ENCODE measurements at regions not wholly inside any gene's neighbourhood (a gene's known extent, or its start where the extent isn't known, plus 50 kb on each side); places are given as distances from the start of the nearest gene placed in this dataset.

- Histone ChIP-seq H3K4me2 (no peak overlapping the region), H3K4me1 (ENCODE audit: insufficient read depth) (no peaks in the 10 kb centered on the region), H3K4me3 (no peak overlapping the region), H3K27ac (no peak overlapping the region), H4K20me1 (ENCODE audit: insufficient read depth, poor library complexity, severe bottlenecking) (no peaks in the 10 kb centered on the region), H3K36me3 (replicated peaks; ENCODE audit: insufficient read depth, low read depth) (no peaks in the 10 kb centered on the region), H3K9me3 (ENCODE audit: low read depth) (no peaks in the 10 kb centered on the region), H3K9me2 (replicated peaks; ENCODE audit: insufficient read depth) (no peaks in the 10 kb centered on the region), H3K27me3 (no peaks in the 10 kb centered on the region), H2AFZ (no peak overlapping the region), H3K79me2 (no peaks in the 10 kb centered on the region)
- DNase-seq (ENCODE audit: low spot score): no peak
- TF ChIP-seq CTCF (IDR thresholded peaks at IDR 0.05; ENCODE audit: poor library complexity) (no peak), EZH2 (IDR thresholded peaks at IDR 0.05; ENCODE audit: borderline replicate concordance) (no peak)
- 92% methylated on average over 4 of the region's 4 CpGs for WGBS (ENCODE audit: low lambda C conversion rate, missing lambda C conversion rate)
Observed at GRCh38 chr13:87827479-87827878, 156.3 kb downstream of the SLITRK5 start.

GRCh38 chr13:87837522-87837921 is 166.4 kb downstream of the SLITRK5 start:
- Histone ChIP-seq H3K4me1 (ENCODE audit: insufficient read depth) (no peaks in the 10 kb centered on the region), H3K9me2 (replicated peaks; ENCODE audit: insufficient read depth) (no peaks in the 10 kb centered on the region), H3K4me3 (no peak overlapping the region), H3K27me3 (no peaks in the 10 kb centered on the region), H3K4me2 (no peak overlapping the region), H3K79me2 (no peaks in the 10 kb centered on the region), H4K20me1 (ENCODE audit: insufficient read depth, poor library complexity, severe bottlenecking) (no peaks in the 10 kb centered on the region), H2AFZ (no peak overlapping the region), H3K9me3 (ENCODE audit: low read depth) (no peaks in the 10 kb centered on the region), H3K36me3 (replicated peaks; ENCODE audit: insufficient read depth, low read depth) (no peaks in the 10 kb centered on the region), H3K27ac (no peak overlapping the region)
- DNase-seq (ENCODE audit: low spot score): no peak
- 85% methylated on average over 1 of the region's 1 CpG for WGBS (ENCODE audit: low lambda C conversion rate, missing lambda C conversion rate)
- TF ChIP-seq EZH2phosphoT487 (IDR thresholded peaks at IDR 0.05; ENCODE audit: low read depth, severe bottlenecking, unreplicated experiment) (no peak), CTCF (IDR thresholded peaks at IDR 0.05; ENCODE audit: poor library complexity) (no peak), EZH2 (IDR thresholded peaks at IDR 0.05; ENCODE audit: borderline replicate concordance) (no peak)

GRCh38 chr13:87837946-87838345 is 166.8 kb downstream of the SLITRK5 start:
- Histone ChIP-seq H3K36me3 (replicated peaks; ENCODE audit: insufficient read depth, low read depth) (no peaks in the 10 kb centered on the region), H3K4me3 (no peak overlapping the region), H2AFZ (no peak overlapping the region), H3K79me2 (no peaks in the 10 kb centered on the region), H4K20me1 (ENCODE audit: insufficient read depth, poor library complexity, severe bottlenecking) (no peaks in the 10 kb centered on the region), H3K27ac (no peak overlapping the region), H3K27me3 (no peaks in the 10 kb centered on the region), H3K9me2 (replicated peaks; ENCODE audit: insufficient read depth) (no peaks in the 10 kb centered on the region), H3K4me1 (ENCODE audit: insufficient read depth) (no peaks in the 10 kb centered on the region), H3K9me3 (ENCODE audit: low read depth) (no peaks in the 10 kb centered on the region), H3K4me2 (no peak overlapping the region)
- TF ChIP-seq CTCF (IDR thresholded peaks at IDR 0.05; ENCODE audit: poor library complexity) (no peak), EZH2 (IDR thresholded peaks at IDR 0.05; ENCODE audit: borderline replicate concordance) (no peak), EZH2phosphoT487 (IDR thresholded peaks at IDR 0.05; ENCODE audit: low read depth, severe bottlenecking, unreplicated experiment) (no peak)
- DNase-seq (ENCODE audit: low spot score): no peak
- 31% methylated on average over 1 of the region's 1 CpG for WGBS (ENCODE audit: low lambda C conversion rate, missing lambda C conversion rate)

- TF ChIP-seq EZH2phosphoT487 (IDR thresholded peaks at IDR 0.05; ENCODE audit: low read depth, severe bottlenecking, unreplicated experiment): no peak
- TF ChIP-seq CTCF (IDR thresholded peaks at IDR 0.05; ENCODE audit: poor library complexity): no peak
- TF ChIP-seq EZH2 (IDR thresholded peaks at IDR 0.05; ENCODE audit: borderline replicate concordance): no peak
- Histone ChIP-seq H3K4me3 (no peak overlapping the region), H3K4me2 (no peak overlapping the region), H3K79me2 (no peaks in the 10 kb centered on the region), H3K27me3 (no peaks in the 10 kb centered on the region), H4K20me1 (ENCODE audit: insufficient read depth, poor library complexity, severe bottlenecking) (no peaks in the 10 kb centered on the region), H3K4me1 (ENCODE audit: insufficient read depth) (no peaks in the 10 kb centered on the region), H3K36me3 (replicated peaks; ENCODE audit: insufficient read depth, low read depth) (no peaks in the 10 kb centered on the region), H3K9me3 (ENCODE audit: low read depth) (no peaks in the 10 kb centered on the region), H3K9me2 (replicated peaks; ENCODE audit: insufficient read depth) (no peaks in the 10 kb centered on the region), H3K27ac (no peak overlapping the region), H2AFZ (no peak overlapping the region)
- DNase-seq (ENCODE audit: low spot score): no peak
- 100% methylated on average over 2 of the region's 2 CpGs for WGBS (ENCODE audit: low lambda C conversion rate, missing lambda C conversion rate)
Observed at GRCh38 chr13:87851410-87851809, 180.2 kb downstream of the SLITRK5 start.
